PC-3 (cell line): ENCODE measurements at regions not wholly inside any gene's neighbourhood (a gene's known extent, or its start where the extent isn't known, plus 50 kb on each side); places are given as distances from the start of the nearest gene placed in this dataset.

Experiments used
- CTCF ChIP-seq: fragments of 300-600 bp; sonication (generic); conservative IDR thresholded peaks from 2 replicates; pipeline ENCODE4 v1.5.1; 2017; ENCODE audit warnings: antibody characterized with exemption, low read depth, mild to moderate bottlenecking, low read length
- EZH2 ChIP-seq: fragments of 300-600 bp; sonication (generic); IDR thresholded peaks from one replicate; pipeline ENCODE4 v1.6.1; 2017; ENCODE audit warnings: antibody characterized with exemption, mild to moderate bottlenecking, low read length; ENCODE audit not compliant: unreplicated experiment

- TF ChIP-seq CTCF (no peak), EZH2 (no peak)
Measured at GRCh38 chr14:101490771-101491170, 70.5 kb upstream of the DIO3 start.
